Stimulated activated CD4-positive, alpha-beta T cell treated with anti-CD3 and anti-CD28 coated beads, Interleukin-15, amount 100 ng/mL, for 24 hours (primary cell): ENCODE measurements at regions not wholly inside any gene's neighbourhood (a gene's known extent, or its start where the extent isn't known, plus 50 kb on each side); places are given as distances from the start of the nearest gene placed in this dataset.

Source experiments
- DNase-seq: peaks from one replicate; pipeline ENCODE4 v3.0.0-alpha.2; 2020

DNA sequence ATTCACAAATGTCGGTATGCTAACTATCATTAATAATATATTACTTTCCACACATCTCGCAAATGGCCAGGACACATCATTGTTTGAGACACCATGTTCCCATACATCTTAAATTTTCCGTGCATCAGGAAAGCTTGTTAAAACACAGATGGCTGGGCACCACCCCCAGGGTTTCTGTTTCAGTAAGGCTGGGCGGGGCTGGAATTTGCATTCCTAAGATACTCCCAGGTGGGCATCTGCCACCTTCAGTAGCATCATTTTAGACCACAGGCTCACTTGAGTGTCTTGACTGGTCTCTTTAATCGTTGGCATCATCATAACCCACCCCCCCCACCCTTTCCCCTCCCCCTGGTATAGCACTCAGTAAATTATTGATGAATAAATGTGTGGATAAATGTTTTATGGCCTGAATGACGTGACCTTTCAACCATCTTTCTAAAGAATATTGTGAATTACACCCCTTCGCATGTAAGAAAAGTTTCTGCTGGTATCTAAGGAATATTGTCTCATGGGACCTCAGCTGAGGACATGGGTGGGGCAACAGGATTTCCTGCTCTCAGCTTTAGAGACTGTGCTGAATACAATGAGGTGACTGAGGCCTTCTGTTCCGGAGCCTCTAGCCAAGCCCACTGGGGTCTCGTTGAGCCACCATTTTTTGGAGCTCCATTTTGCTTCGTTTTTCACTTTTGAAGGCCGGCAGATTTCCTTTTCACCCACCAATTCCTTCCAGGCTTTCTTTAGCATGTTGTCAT, 124.1 kb upstream of the NEDD9 start:
- no peak for DNase-seq

DNA sequence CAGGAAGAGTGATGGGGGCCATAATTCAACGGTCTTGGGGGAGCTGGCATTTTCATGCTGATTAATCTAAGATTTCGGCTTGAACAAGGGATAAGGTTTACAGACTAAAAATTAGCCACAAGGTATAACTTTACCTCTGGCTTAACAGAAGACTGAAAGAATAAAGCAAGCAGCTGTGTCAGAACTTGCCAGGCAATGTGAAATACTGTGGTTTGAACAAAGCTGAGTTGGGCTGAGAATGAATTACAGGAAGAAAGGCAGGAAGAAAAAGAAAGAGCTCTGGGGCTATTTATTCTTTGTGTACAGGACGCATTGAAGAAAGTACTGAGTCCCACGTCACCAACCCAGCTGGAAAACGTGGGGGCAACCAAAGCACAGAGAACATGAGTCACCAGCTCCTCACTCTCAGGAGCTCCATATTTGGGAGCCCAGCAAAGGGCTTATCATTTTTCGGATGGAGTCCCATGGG, 121.5 kb upstream of the NEDD9 start:
- DNase-seq, result peak; percentile 86

- DNase-seq, result no peak
Measured at GRCh38 chr6:11350294-11350693, 117.8 kb upstream of the NEDD9 start.

- no peak for DNase-seq
Measured at GRCh38 chr6:11349880-11350279, 117.4 kb upstream of the NEDD9 start.

- DNase-seq, result no peak
Measured at GRCh38 chr6:11346516-11346915, 114.0 kb upstream of the NEDD9 start.

GRCh38 chr6:11345536-11345935, 113.1 kb upstream of the NEDD9 start:
- no peak for DNase-seq

DNA sequence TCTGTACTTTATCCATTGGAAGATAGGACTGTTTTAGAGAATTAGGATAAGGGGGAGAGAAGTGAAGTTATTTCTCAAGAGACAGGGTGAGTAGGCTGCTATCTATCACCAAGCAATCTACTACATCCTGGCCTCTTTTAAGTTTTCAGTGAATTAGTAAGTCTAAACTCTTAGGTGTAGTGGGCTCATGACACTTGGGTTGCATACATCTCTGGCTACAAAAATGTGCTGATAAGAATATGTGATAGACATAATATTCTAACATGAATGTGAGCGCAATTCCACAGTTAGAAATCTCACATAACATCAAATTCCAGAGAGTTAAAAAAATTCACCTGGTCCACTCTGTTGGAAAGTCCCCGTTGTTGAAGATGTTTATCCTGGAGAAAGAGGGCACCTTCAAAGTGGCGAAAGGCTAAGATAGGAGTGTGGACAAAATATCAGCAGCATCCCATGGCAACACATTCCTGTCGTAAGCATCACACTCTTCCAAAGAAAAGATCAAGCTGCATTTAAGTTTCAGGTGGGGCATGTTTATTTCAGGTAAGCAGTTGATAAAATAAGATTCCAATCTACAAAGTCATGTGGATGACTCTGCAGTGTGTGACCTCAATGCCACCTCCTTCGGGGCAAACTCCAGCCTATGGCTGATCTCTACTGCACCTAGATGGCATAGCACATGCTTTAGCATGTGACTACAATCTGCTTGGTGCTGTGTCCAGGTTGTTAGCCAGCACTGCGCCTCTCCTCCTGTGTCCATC, 111.7 kb upstream of the NEDD9 start:
- DNase-seq, result no peak

DNA sequence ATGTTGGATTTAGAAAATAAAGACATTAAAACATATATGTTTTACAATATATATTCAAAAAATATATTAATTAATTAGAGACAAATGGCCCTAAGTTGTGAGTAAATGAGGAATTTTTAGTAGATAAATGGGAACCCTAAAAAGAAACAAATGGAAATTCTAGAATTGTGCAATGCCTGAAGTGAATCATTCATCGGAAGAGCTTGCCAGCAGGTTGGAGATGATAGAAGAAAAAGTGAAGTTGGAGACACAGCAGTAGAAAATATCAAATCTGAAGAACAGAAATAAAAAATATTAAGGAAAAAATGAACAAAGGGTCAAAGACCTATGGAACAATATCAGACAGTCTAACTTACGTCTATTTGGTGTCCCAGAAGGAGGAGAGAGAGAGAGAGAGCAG, 109.4 kb upstream of the NEDD9 start:
- DNase-seq, result no peak

- DNase-seq, result no peak
Measured at GRCh38 chr6:11341303-11341702, 108.8 kb upstream of the NEDD9 start.

DNA sequence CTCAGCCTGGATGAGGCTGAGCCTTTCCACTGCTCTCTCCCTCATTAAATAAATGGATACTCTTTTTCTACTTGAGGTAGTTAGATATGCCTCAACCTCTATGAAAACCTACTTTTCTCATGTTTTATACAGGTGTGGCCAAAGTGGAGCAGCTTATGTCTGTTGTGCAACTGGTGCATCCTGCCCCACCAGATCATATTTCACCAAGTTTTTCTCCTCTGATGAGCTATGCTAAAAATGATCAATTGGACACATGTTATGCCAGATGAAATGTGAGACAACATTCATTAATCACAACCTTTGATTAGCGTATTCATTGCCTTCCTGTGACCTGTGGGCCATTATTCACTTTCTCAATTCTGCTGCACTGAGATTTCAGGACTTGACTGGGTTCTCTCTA, 106.9 kb upstream of the NEDD9 start:
- no peak for DNase-seq

- DNase-seq, result no peak
Measured at GRCh38 chr6:11337306-11337705, 104.8 kb upstream of the NEDD9 start.

GRCh38 chr6:11335826-11336225, 103.4 kb upstream of the NEDD9 start:
- no peak for DNase-seq

GRCh38 chr6:11333132-11333849, 100.8 kb upstream of the NEDD9 start:
- DNase-seq, result no peak

GRCh38 chr6:11332463-11332862, 100.0 kb upstream of the NEDD9 start:
- DNase-seq, result no peak

- no peak for DNase-seq
Measured at GRCh38 chr6:11331111-11331510, 98.6 kb upstream of the NEDD9 start.

DNA sequence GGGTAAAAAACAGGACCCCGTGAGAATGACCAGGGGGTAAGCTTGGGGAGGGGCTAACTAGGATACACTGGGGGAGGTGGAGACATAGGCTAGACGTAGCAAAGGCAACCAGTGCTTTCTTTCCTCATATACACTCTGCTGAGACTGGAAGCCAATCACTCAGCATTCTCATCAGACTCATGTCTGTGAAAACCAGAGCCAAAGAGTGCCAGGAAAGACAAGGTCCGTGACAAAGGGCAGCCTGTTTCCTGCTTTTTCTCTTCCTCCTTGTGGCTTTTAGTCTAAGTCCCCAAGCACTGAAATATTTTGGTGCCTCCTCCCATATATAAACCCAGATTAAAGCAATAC, 97.9 kb upstream of the NEDD9 start:
- DNase-seq, result no peak

DNA sequence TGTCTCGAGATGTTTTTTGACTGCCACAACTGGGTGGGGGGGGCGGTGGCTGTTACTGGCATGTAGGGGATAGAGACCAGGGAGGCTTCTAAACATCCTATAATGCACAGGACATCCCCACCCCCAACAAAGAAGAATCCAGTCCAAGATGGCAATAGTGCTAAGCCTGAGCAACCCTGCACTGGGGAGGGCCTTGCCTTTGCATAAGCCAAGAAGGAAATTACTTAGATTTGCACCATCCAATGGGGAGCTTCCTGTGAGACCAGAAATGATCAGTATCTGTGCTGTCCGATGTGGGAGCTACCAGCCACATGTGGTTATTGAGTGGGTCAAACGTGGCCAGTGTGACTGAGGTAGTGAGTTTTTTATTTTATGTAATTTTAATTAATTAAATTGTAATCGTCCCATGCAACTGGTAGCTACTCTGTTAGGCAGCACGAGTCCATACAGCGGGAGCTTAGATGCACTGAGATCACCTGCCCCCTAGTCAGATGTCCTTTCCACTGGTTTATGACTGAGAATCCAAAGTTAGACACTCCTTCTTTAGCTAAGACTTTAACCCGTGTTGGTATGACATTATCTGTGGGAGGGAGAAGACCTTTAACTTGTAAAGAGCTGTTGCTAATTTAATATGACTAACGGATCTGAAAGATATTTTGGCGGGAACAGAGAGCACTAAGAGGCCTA, 97.4 kb upstream of the NEDD9 start:
- no peak for DNase-seq

DNA sequence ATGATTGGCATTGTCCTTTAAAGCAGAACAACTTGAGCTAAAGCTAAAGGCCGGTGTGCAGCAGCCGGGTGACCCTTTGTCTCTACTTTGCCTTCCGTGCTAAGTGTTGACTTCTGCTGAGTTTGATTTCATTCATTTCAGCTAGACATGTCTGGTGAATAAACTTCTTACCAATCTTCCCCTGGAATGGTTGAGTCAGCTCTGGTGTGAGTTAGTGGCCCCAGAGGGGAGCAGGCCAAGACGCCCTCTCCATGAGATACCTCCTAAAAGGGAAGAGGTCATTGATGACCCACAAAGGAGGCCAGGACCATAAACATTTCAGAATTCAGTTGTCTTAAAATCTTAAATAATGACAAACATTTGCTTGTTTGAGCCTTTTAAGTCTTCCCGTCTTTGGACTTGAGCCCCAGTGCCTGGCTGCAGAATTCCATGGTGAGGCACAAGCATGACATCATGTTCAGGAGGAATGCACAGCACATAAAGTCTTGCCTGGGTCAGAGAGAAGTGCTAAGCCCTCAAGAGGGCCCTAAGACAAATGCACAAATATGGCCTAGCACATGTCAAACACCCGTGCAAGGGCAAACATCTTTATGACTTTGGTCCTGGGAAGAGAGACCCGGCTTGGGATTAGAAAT, 96.3 kb upstream of the NEDD9 start:
- no peak for DNase-seq

DNA sequence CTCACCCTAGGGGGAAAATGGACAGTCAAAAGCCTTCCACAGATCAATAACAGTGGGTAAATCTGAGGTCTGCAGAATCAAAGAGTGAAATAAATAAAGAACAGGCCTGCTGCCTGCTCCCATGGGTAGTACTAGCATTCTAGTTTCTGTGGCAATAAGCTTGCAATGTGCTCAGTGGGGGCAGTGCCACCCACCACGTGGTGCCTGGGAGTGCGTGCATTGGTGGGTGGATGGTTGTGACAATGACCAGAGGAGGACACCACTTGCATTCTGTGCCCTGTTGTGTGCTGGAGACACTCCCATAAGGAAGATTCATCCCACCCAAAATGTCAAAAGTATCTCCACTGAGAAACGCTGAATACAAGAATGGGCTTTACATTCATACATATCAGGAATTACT, 95.5 kb upstream of the NEDD9 start:
- DNase-seq, result no peak

GRCh38 chr6:11326116-11326515, 93.6 kb upstream of the NEDD9 start:
- no peak for DNase-seq

DNA sequence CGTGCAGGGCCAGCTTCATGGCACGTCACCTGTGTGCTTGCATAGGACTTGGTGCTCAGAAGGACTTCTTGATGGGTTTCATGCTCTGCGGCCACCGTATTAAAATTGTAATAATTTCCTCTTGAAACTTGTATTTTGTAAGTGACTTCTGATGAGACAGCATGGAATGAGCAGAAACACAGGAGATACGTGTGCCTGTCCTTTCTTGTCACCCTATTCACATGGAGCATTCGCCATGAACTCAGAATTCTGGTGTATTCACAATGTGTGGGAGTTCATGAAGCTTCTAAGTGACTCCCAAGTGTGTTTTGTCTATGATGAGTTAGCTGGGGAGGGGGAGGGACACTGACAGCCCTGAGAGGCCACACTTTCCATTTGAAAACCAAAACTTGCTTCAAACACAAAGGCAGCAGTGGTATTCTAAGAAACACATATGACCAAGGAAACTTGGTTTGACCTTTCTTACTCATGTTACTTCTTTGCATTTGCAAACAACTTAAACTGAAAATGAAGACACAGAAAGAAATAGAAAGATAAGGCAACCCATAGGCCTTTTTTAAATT, 92.1 kb upstream of the NEDD9 start:
- peak; percentile 72 for DNase-seq

DNA sequence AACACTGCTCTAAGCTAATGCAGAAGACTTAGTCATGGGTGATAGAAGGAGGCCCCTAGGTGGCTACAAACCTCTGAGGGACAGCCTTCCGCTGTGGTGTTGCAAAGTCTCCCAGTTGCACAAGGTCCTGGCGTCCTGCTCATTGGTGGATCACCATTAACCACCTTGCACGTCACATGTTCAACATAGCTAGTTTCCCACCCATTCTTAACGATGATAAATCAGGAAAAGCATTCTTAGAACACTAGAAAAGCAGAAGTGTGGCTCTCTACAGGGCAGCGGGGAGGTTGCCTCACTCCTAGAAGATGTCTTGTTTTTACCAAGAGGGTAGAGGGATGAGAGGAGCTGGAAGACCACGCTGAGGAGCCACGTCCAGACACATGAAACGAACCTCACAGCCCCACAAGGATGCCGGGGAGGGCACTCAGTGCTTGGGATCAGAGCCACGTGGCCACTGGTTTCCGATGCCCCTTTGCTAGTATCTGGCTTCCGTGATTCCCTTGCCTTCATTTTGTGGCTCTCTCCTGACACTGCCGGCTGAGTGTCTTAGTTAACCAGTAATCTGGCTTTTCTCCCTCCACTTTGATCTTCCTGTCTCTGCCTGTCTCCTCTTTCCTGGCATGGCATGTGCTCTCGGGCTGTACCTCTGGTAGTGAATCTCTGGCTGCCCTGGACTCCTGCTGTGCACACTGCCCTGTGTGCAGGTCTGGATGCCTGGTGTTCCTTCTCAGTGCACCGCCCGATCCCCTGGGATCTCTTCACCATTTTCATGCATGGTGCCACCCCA, 91.4 kb upstream of the NEDD9 start:
- DNase-seq, result no peak
